ENCODE measurements at regions not wholly inside any gene's neighbourhood (a gene's known extent, or its start where the extent isn't known, plus 50 kb on each side); places are given as distances from the start of the nearest gene placed in this dataset.
"Not testable (repeated sequence)": the region's sequence is repeated elsewhere in the genome, so short reads cannot be mapped to it uniquely, and the experiment has no call there.

DNA sequence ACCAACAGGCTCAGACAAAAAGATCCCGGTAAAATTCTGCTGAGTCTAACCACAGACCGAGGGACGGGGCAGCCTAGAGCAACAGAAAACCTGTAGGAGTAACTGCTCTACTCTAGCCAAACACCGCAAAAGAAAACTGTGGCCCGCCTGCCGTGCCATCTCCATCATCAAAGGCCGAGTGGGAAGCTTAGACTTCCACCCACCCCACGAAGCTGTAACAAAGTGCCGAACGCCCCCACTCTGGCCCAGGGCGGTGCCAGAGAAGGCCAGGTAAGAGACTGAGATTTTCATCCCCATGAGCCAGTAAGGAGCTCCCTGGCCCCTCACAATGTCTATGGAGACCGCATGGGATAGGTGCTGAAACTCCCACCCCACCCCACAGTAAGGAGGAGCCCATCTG, 231.9 kb upstream of the COX10 start:
- no peak for DNase-seq (ENCODE audit: low read depth)
- H3K4me3 ChIP-seq (ENCODE audit: low read depth, low read length), result no peak overlapping the region
- TF ChIP-seq, protein P1, sequence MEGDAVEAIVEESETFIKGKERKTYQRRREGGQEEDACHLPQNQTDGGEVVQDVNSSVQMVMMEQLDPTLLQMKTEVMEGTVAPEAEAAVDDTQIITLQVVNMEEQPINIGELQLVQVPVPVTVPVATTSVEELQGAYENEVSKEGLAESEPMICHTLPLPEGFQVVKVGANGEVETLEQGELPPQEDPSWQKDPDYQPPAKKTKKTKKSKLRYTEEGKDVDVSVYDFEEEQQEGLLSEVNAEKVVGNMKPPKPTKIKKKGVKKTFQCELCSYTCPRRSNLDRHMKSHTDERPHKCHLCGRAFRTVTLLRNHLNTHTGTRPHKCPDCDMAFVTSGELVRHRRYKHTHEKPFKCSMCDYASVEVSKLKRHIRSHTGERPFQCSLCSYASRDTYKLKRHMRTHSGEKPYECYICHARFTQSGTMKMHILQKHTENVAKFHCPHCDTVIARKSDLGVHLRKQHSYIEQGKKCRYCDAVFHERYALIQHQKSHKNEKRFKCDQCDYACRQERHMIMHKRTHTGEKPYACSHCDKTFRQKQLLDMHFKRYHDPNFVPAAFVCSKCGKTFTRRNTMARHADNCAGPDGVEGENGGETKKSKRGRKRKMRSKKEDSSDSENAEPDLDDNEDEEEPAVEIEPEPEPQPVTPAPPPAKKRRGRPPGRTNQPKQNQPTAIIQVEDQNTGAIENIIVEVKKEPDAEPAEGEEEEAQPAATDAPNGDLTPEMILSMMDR (IDR thresholded peaks at IDR 0.05; ENCODE audit: insufficient read depth, low read depth, low read length), result no peak

DNA sequence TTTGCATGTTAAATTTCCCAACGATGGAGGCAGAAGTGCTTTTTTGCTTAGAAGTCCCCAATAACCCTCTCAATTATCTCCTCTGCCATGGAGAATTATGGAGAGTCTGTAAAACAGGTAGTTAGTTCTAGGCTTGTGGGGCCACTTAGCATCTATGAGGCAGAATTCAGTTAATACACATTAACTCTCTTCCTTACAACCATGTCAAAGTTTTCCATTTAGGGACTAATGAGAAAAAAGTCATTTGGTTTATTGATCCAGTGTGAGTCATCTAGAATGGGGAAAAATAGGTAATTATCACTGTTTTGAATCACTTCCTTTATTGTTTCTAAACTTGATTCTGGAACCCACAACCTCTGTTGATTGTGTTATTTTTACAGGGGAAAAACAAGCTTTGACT, 229.1 kb upstream of the COX10 start:
- H3K4me3 ChIP-seq (ENCODE audit: low read depth, low read length), result no peak overlapping the region
- DNase-seq (ENCODE audit: low read depth), result no peak
- TF ChIP-seq, protein P1 (IDR thresholded peaks at IDR 0.05; ENCODE audit: insufficient read depth, low read depth, low read length), result no peak

DNA sequence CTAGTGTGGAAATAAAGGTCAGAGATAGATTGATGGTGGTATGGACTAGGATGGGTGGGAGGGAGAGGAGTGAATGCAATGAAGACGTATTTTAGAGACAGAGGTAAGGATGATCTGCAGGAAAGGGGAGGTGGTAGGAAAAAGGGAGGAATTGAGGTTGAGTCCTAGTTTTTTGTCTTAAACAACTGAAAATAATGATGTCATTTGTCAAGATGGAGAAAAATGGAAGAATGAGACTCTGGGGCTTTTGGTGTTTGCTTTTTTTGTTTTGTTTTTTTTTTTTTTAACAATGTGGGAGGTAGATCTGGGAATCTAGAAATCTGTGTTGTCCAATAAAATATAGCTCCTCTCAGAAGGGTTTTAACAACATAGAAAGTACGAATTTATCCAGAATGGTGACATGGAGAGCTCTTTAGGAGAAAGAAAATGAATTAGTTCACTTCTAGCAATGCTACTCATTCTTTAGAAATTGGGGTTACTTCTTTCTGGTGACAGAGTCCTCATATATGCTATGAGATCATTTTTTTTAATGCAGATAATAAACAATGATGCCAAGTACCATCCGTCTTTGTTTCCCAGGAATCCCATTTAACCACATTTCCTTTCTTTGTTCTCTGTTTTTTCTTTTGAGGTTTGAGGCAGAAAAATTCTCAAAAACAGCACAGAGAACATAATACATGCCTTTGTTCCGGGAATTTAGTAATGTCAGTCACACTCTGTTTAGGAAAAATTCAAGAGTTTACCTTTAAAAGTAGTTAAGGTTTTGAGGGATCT, 225.3 kb upstream of the COX10 start:
- TF ChIP-seq, protein P1 (IDR thresholded peaks at IDR 0.05; ENCODE audit: insufficient read depth, low read depth, low read length), result no peak
- no peak for DNase-seq (ENCODE audit: low read depth)
- H3K4me3 ChIP-seq (ENCODE audit: low read depth, low read length), result no peak overlapping the region

DNA sequence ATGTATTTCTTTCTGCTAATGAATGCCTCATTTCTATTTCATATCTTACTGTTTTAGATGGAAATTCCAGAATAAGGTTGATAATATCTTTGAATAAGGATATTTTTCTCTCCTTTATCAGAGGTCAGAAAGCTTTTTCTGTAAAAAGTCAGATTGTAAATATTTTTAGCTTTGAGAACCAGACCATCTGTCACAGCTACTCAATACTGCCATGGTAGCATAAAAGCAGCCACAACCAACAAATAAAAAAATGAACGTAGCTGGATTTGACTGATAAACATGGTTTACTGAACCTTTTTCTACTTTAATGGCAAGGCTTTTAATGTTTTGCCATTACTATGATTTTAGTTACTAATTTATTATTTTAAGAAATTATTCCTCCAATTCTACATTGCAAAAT, 217.4 kb upstream of the COX10 start:
- DNase-seq (ENCODE audit: low read depth), result no peak
- H3K4me3 ChIP-seq (ENCODE audit: low read depth, low read length), result no peak overlapping the region
- TF ChIP-seq, protein P1 (IDR thresholded peaks at IDR 0.05; ENCODE audit: insufficient read depth, low read depth, low read length), result no peak

DNA sequence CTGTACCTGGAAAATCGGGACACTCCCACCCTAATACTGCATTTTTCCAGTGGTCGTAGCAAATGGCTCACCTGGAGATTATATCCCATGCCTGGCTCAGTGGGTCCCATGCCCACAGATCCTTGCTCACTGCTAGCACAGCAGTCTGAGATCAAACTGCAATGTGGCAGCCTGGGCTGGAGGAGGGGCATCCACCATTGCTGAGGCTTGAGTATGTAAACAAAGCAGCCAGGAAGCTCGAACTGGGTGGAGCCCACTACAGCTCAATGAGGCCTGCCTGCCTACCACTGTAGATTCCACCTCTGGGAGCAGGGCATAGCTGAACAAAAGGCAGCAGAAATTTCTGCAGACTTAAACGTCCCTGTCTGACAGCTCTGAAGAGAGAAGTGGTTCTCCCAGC, 213.6 kb upstream of the COX10 start:
- DNase-seq (ENCODE audit: low read depth); H3K4me3 ChIP-seq (ENCODE audit: low read depth, low read length): not testable (repeated sequence)

DNA sequence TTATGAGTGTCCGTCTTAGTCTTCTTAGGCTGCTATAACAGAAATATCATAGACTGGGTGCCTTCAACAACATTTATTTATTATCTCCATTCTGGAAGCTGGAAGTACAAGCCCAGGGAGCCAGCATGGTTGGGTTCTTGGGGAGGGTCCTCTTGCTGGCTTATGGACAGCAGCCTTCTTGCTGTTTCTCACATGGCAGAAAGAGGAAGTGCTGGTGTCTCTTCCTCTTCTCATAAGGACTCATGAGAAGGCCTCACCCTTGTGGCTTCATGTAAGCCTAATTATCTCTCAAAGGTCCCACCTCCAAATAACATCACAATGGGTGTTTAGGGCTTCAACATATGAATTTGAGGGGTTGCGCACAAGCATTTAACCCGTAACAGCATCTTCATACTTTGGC, 207.0 kb upstream of the COX10 start:
- TF ChIP-seq, protein P1 (IDR thresholded peaks at IDR 0.05; ENCODE audit: insufficient read depth, low read depth, low read length), result no peak
- no peak for DNase-seq (ENCODE audit: low read depth)
- H3K4me3 ChIP-seq (ENCODE audit: low read depth, low read length), result no peak overlapping the region

DNA sequence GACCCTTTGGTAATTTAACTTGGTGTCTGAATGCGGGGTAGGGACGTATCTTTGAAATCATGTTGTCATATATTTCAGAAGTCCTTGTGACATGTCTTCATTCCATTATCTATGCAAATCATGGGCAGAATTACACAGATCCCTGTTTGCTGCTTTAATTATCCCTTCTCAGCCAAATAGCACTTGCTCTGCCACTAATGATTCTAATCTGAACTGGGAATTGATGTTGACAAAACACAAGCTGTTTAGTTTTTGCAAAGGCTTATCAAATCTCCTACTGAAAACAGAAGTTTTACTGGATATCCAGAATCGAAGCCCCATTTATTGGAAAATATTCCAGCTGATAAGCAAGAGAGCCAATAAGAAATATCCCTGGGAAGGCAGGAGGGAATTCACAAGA, 205.9 kb upstream of the COX10 start:
- TF ChIP-seq, protein P1 (IDR thresholded peaks at IDR 0.05; ENCODE audit: insufficient read depth, low read depth, low read length), result no peak
- no peak overlapping the region for H3K4me3 ChIP-seq (ENCODE audit: low read depth, low read length)
- no peak for DNase-seq (ENCODE audit: low read depth)

All from fibroblast of villous mesenchyme (primary cell).